Caco-2 (cell line): ENCODE measurements at regions not wholly inside any gene's neighbourhood (a gene's known extent, or its start where the extent isn't known, plus 50 kb on each side); places are given as distances from the start of the nearest gene placed in this dataset.

Source experiments
- BruUV-seq: library from RNA; stranded (reverse); fragments of 400-500 nt; replicated peaks from 2 replicates; lab custom pipeline; 2021; lab: Mats Ljungman, UMichigan
- CTCF ChIA-PET: fragments of 300-600 bp; sonication (Branson Sonifier 250); formaldehyde crosslinking; loops from one replicate; lab custom pipeline; 2022; ENCODE audit warnings: antibody characterized with exemption; lab: Charles Lee
- POLR2A ChIA-PET: fragments of 300-600 bp; sonication (Branson Sonifier 250); formaldehyde crosslinking; loops from one replicate; lab custom pipeline; 2022; ENCODE audit warnings: antibody characterized with exemption; lab: Charles Lee
- DNase-seq, 2 experiments: peaks; one replicate each; pipeline versions ENCODE4 v3.0.0 to v3.0.0-alpha.2; 2020 to 2022
- H3K27me3 ChIP-seq: replicated peaks from 2 replicates; pipeline ENCODE4 v1.6.0; 2011; ENCODE audit warnings: low read length; ENCODE audit not compliant: control insufficient read depth, insufficient read depth
- H3K36me3 ChIP-seq: 2 replicates; pipeline ENCODE4 v1.5.1; 2011; ENCODE audit warnings: low read length; ENCODE audit not compliant: control insufficient read depth, insufficient read depth
- H3K4me1 ChIP-seq: fragments of 250-450 bp; sonication (Bioruptor Pico); 2 replicates; pipeline ENCODE4 v1.5.1; 2020; ENCODE audit warnings: mild to moderate bottlenecking
- H3K4me3 ChIP-seq: 2 replicates; pipeline ENCODE4 v1.5.1; 2011; ENCODE audit warnings: low read depth, mild to moderate bottlenecking, control low read depth, low read length
- H3K9me3 ChIP-seq: fragments of 250-450 bp; sonication (Bioruptor Pico); 2 replicates; pipeline ENCODE4 v1.5.1; 2020; ENCODE audit warnings: mild to moderate bottlenecking, moderate library complexity
- H3K27ac Mint-ChIP-seq: one replicate; pipeline ENCODE4 v1.8.0; 2022; ENCODE audit warnings: mixed read lengths; ENCODE audit not compliant: unreplicated experiment
- H3K27me3 Mint-ChIP-seq: one replicate; pipeline ENCODE4 v1.8.0; 2022; ENCODE audit warnings: mixed read lengths; ENCODE audit not compliant: insufficient read depth, unreplicated experiment
- H3K36me3 Mint-ChIP-seq: one replicate; pipeline ENCODE4 v1.8.0; 2022; ENCODE audit warnings: mild to moderate bottlenecking, mixed read lengths; ENCODE audit not compliant: insufficient read depth, unreplicated experiment
- H3K4me1 Mint-ChIP-seq: one replicate; pipeline ENCODE4 v1.8.0; 2022; ENCODE audit warnings: low read depth, mixed read lengths; ENCODE audit not compliant: unreplicated experiment
- H3K4me3 Mint-ChIP-seq: one replicate; pipeline ENCODE4 v1.8.0; 2022; ENCODE audit warnings: mild to moderate bottlenecking, moderate library complexity, mixed read lengths; ENCODE audit not compliant: unreplicated experiment
- H3K9me3 Mint-ChIP-seq: one replicate; pipeline ENCODE4 v1.8.0; 2022; ENCODE audit warnings: mixed read lengths; ENCODE audit not compliant: unreplicated experiment
- CTCF ChIP-seq, 2 experiments: fragments of 200-600 bp in 1 of 2; IDR thresholded peaks; 1 replicate in 1 of 2; 2 replicates in 1 of 2; pipeline versions ENCODE4 v1.5.1 to v1.8.0; 2011 to 2022; ENCODE audit warnings: antibody characterized with exemption in 1 of 2, control low read depth in 1 of 2, inconsistent platforms in 1 of 2, low read depth in 1 of 2, low read length in 1 of 2, mild to moderate bottlenecking in 1 of 2, moderate library complexity in 1 of 2; ENCODE audit not compliant: insufficient read depth in 1 of 2, severe bottlenecking in 1 of 2, unreplicated experiment in 1 of 2
- intact Hi-C: fragments of 100-400 bp; cut with micrococcal nuclease; formaldehyde crosslinking; loops from one replicate; pipeline ENCODE4 v1.10.0; 2022; ENCODE audit not compliant: unreplicated experiment

GRCh38 chr13:54658771-54659170 is 1630.2 kb downstream of the OLFM4 start:
- H3K27me3 ChIP-seq: no peaks in the 10 kb centered on the region
- Mint-ChIP-seq H3K27ac (no peak overlapping the region), H3K4me1 (peaks cover 17% of the 10 kb centered on the region), H3K9me3 (no peaks in the 10 kb centered on the region), H3K27me3 (no peaks in the 10 kb centered on the region), H3K36me3 (no peaks in the 10 kb centered on the region), H3K4me3 (no peak overlapping the region)
- H3K4me1 ChIP-seq: peaks cover 16% of the 10 kb centered on the region; the same call in 1 of the 2 replicates
- no peak overlapping the region for H3K4me3 ChIP-seq
- intact Hi-C loops: no loop called here
- H3K9me3 ChIP-seq: no peaks in the 10 kb centered on the region; the same call in 1 of the 2 replicates
- ChIA-PET CTCF (no interaction called here), POLR2A (no interaction called here)
- H3K36me3 ChIP-seq: no peaks in the 10 kb centered on the region
- no TSS peak for BruUV-seq
- no peak for DNase-seq
- TF ChIP-seq CTCF (IDR thresholded peaks at IDR 0.05; ENCODE audit: insufficient read depth in 1 of 2, low read depth in 1 of 2, low read length in 1 of 2, severe bottlenecking in 1 of 2, unreplicated experiment in 1 of 2): no peak

GRCh38 chr13:54660277-54660676 is 1631.7 kb downstream of the OLFM4 start:
- ChIA-PET CTCF (no interaction called here), POLR2A (no interaction called here)
- BruUV-seq: no TSS peak
- H3K36me3 ChIP-seq: no peaks in the 10 kb centered on the region
- H3K9me3 Mint-ChIP-seq: no peaks in the 10 kb centered on the region
- no peaks in the 10 kb centered on the region; the same call in 1 of the 2 replicates for H3K9me3 ChIP-seq
- intact Hi-C loops: no loop called here
- H3K4me1 Mint-ChIP-seq: peaks cover 18% of the 10 kb centered on the region
- TF ChIP-seq CTCF (IDR thresholded peaks at IDR 0.05; ENCODE audit: insufficient read depth in 1 of 2, low read depth in 1 of 2, low read length in 1 of 2, severe bottlenecking in 1 of 2, unreplicated experiment in 1 of 2): no peak
- H3K27me3 ChIP-seq: no peaks in the 10 kb centered on the region
- H3K27me3 Mint-ChIP-seq: no peaks in the 10 kb centered on the region
- H3K36me3 Mint-ChIP-seq: no peaks in the 10 kb centered on the region
- H3K4me3 Mint-ChIP-seq: no peak overlapping the region
- no peak for DNase-seq
- H3K27ac Mint-ChIP-seq: no peak overlapping the region
- H3K4me1 ChIP-seq: peaks cover 16% of the 10 kb centered on the region; the same call in 1 of the 2 replicates
- no peak overlapping the region for H3K4me3 ChIP-seq

- no peak overlapping the region for H3K4me3 ChIP-seq
- Mint-ChIP-seq H3K27ac (no peak overlapping the region), H3K27me3 (no peaks in the 10 kb centered on the region), H3K36me3 (no peaks in the 10 kb centered on the region), H3K9me3 (peaks cover 10% of the 10 kb centered on the region), H3K4me1 (no peaks in the 10 kb centered on the region), H3K4me3 (no peak overlapping the region)
- intact Hi-C loops: no loop called here
- no TSS peak for BruUV-seq
- CTCF ChIA-PET: no interaction called here
- H3K9me3 ChIP-seq: no peaks in the 10 kb centered on the region
- DNase-seq: no peak
- no peaks in the 10 kb centered on the region for H3K36me3 ChIP-seq
- H3K27me3 ChIP-seq: no peaks in the 10 kb centered on the region
- H3K4me1 ChIP-seq: no peaks in the 10 kb centered on the region
- no peak for TF ChIP-seq CTCF (IDR thresholded peaks at IDR 0.05; ENCODE audit: insufficient read depth in 1 of 2, low read depth in 1 of 2, low read length in 1 of 2, severe bottlenecking in 1 of 2, unreplicated experiment in 1 of 2)
- POLR2A ChIA-PET: no interaction called here
These were observed 1648.0 kb downstream of the OLFM4 start for GRCh38 chr13:54676526-54677113.
